ENCODE measurements at regions not wholly inside any gene's neighbourhood (a gene's known extent, or its start where the extent isn't known, plus 50 kb on each side); places are given as distances from the start of the nearest gene placed in this dataset.

DNA sequence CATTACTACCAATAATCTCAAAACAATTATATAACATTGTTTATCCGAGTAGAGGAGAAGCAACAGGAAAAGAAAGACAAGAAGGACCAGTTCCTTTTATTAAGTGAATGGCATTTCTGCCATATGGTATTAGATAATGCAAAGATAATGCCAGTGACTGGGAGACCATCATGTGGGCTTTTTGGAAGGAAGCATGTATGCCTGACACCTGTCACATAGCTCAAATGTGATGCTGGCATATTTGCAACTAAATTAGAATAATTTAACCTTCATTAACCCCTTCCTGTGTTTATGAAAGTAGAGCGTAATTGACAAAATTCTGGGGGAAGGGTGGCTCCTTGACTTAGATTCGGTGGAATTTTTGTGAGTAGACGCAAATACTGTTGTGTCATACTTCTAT lies 733.0 kb downstream of the TUSC7 start:
- H3K9me3 ChIP-seq, result no peaks in the 10 kb centered on the region
- DNase-seq, result no peak
- peaks cover 0 to 3% of the 10 kb centered on the region in 2 donors for H3K27me3 ChIP-seq
- intact Hi-C loops (cut with DNase I; ENCODE audit: low total_unique reads), result no loop called here
- no peak overlapping the region for H3K4me3 ChIP-seq
- no peaks in the 10 kb centered on the region for H3K36me3 ChIP-seq
- TF ChIP-seq, protein P1, sequence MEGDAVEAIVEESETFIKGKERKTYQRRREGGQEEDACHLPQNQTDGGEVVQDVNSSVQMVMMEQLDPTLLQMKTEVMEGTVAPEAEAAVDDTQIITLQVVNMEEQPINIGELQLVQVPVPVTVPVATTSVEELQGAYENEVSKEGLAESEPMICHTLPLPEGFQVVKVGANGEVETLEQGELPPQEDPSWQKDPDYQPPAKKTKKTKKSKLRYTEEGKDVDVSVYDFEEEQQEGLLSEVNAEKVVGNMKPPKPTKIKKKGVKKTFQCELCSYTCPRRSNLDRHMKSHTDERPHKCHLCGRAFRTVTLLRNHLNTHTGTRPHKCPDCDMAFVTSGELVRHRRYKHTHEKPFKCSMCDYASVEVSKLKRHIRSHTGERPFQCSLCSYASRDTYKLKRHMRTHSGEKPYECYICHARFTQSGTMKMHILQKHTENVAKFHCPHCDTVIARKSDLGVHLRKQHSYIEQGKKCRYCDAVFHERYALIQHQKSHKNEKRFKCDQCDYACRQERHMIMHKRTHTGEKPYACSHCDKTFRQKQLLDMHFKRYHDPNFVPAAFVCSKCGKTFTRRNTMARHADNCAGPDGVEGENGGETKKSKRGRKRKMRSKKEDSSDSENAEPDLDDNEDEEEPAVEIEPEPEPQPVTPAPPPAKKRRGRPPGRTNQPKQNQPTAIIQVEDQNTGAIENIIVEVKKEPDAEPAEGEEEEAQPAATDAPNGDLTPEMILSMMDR (IDR thresholded peaks at IDR 0.05), result no peak
- no peak overlapping the region for H3K27ac ChIP-seq
- H3K4me1 ChIP-seq, result no peaks in the 10 kb centered on the region

DNA sequence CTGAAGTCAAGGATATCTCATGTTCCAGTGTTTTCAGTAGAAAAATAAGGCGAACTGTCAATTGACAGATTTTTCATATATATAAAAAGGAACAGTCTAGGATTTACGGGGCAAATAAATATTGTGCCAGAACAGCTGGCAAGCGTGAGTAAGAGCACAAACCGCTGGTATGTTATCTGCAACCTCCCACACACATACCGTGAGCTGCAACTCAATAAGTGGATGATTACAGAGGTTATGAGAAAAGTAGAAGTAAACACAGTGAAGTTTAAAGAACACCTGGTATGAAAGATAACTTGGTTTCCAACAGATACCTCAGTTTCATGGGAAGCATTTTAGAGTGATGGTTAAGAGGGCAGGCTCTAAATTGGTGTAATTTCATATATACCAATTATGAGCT lies 733.4 kb downstream of the TUSC7 start:
- peaks cover 0 to 3% of the 10 kb centered on the region in 2 donors for H3K27me3 ChIP-seq

DNA sequence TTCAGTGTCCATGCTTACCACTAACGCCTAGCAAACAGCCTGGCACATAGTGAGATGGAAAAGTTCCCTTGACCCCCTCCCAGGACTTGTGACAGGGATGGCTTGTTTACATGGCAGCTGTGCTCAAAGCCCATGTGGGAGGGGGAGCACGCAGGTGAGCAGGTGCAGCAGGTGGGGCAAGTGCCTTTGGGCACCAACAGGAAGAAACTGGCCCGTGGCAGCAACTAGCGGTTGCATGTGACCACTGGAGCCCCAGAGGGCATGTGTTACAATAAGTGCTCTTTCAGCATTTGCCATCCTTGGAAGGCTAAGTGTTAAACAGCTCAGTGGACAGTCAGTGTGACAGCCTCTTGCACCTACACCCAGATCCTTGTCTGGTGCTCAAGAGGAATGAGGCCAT lies 734.6 kb downstream of the TUSC7 start:
- intact Hi-C loops (cut with DNase I; ENCODE audit: low total_unique reads), result no loop called here
- H3K9me3 ChIP-seq, result no peaks in the 10 kb centered on the region

More for the DNA sequence above, 733.4 kb downstream of the TUSC7 start:
- Histone ChIP-seq H3K4me1 (no peaks in the 10 kb centered on the region), H3K4me3 (no peak overlapping the region), H3K9me3 (no peaks in the 10 kb centered on the region), H3K27ac (no peak overlapping the region), H3K36me3 (no peaks in the 10 kb centered on the region)
- intact Hi-C loops (cut with DNase I; ENCODE audit: low total_unique reads), result no loop called here
- no peak for DNase-seq
- TF ChIP-seq, protein P1 (IDR thresholded peaks at IDR 0.05), result no peak

DNA sequence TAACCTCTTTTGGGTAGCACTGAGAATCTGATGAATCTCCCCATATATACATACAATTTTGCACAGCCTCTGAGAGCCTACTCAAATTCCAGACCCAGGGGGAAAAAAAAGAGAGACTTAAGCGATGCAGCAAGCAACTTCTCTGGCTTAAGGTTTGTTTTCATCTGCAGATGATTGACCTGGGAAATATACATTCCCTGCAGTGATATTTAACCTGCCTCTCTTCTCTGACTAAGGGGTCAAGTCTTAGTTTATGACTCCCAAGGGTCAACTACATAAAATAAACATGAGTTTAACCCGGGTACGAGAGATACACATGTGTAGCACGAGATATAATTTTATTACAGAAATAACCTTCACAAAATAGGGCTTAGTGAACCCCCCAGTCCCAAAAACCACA lies 737.8 kb downstream of the TUSC7 start:
- intact Hi-C loops (cut with DNase I; ENCODE audit: low total_unique reads), result no loop called here
- H3K4me1 ChIP-seq, result no peaks in the 10 kb centered on the region
- no peaks in the 10 kb centered on the region for H3K36me3 ChIP-seq
- H3K4me3 ChIP-seq, result no peak overlapping the region
- peaks cover 0 to 3% of the 10 kb centered on the region in 2 donors for H3K27me3 ChIP-seq
- DNase-seq, result no peak
- H3K9me3 ChIP-seq, result no peaks in the 10 kb centered on the region
- no peak overlapping the region for H3K27ac ChIP-seq
- TF ChIP-seq, protein P1 (IDR thresholded peaks at IDR 0.05), result no peak

More for the DNA sequence above, 734.6 kb downstream of the TUSC7 start:
- Histone ChIP-seq H3K36me3 (no peaks in the 10 kb centered on the region), H3K4me3 (no peak overlapping the region), H3K27me3 (peaks cover 0 to 3% of the 10 kb centered on the region in 2 donors), H3K27ac (no peak overlapping the region), H3K4me1 (no peaks in the 10 kb centered on the region)
- no peak for DNase-seq
- TF ChIP-seq, protein P1 (IDR thresholded peaks at IDR 0.05), result no peak

DNA sequence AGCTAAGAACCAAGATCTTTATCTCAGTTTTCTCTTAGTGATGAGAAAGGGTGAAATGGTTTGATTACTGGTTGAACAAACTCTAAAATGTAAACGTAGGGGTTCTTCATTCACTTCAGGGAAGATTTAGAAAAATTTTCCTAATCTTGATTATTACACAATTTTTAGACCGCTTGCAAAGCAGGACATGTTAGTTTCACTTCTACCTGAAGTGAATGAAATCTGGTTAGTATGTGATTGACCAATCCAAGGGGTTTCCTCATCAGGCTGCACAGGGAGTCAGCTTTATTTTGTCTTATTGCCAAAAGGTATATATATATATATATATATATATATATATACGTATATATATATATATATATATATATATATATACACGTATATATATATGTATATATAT lies 740.4 kb downstream of the TUSC7 start:
- DNase-seq, result no peak
- H3K4me3 ChIP-seq, result no peak overlapping the region
- no peaks in the 10 kb centered on the region for H3K36me3 ChIP-seq
- H3K27me3 ChIP-seq, result no peaks in the 10 kb centered on the region
- no peaks in the 10 kb centered on the region for H3K9me3 ChIP-seq
- intact Hi-C loops (cut with DNase I; ENCODE audit: low total_unique reads), result no loop called here
- no peak overlapping the region for H3K27ac ChIP-seq
- H3K4me1 ChIP-seq, result no peaks in the 10 kb centered on the region
- TF ChIP-seq, protein P1 (IDR thresholded peaks at IDR 0.05), result no peak

DNA sequence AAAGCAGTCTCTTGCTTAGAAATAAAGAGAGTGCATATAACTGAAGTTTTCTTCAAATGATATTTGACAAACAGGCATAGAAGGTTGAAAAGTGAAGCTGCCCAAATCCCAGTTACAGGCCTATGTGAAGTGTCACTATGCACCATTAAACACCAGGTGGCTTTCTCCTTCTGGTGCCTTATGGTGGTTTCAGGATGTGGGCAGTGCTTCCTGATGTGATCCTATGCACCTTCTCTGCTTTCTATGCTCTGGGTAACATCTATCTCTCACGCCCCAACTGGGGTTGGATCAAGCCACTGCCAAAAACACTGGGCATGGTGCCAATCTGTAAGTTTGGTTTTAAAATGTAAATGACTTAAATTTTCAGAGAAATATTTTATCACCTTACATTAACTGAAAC lies 744.7 kb downstream of the TUSC7 start:
- DNase-seq, result no peak
- TF ChIP-seq, protein P1 (IDR thresholded peaks at IDR 0.05), result no peak
- no peaks in the 10 kb centered on the region for H3K9me3 ChIP-seq
- no peaks in the 10 kb centered on the region for H3K4me1 ChIP-seq
- no peaks in the 10 kb centered on the region for H3K27me3 ChIP-seq
- intact Hi-C loops (cut with DNase I; ENCODE audit: low total_unique reads), result no loop called here
- no peaks in the 10 kb centered on the region for H3K36me3 ChIP-seq
- no peak overlapping the region for H3K27ac ChIP-seq
- no peak overlapping the region for H3K4me3 ChIP-seq
